Suprapubic skin (tissue), 4 donors: ENCODE measurements at regions not wholly inside any gene's neighbourhood (a gene's known extent, or its start where the extent isn't known, plus 50 kb on each side); places are given as distances from the start of the nearest gene placed in this dataset.

Source experiments
- CTCF ChIP-seq, 2 donors: fragments of 200-600 bp in 1 of 2; fragments of 450-650 bp in 1 of 2; sonication (generic) in 1 of 2; IDR thresholded peaks; one replicate each; pipeline ENCODE4 v1.5.1; 2016 to 2019; ENCODE audit warnings: antibody characterized with exemption in 2 of 2, mild to moderate bottlenecking in 1 of 2, moderate library complexity in 1 of 2
- POLR2A ChIP-seq, 2 donors: fragments of 450-650 bp; IDR thresholded peaks; one replicate each; pipeline ENCODE4 v1.6.1; 2017; ENCODE audit warnings: antibody characterized with exemption in 2 of 2, mild to moderate bottlenecking in 2 of 2, moderate library complexity in 2 of 2
- POLR2AphosphoS5 ChIP-seq, 3 donors: sonication (generic); formaldehyde crosslinking; IDR thresholded peaks; one replicate each; pipeline ENCODE4 v1.6.1; 2017; ENCODE audit warnings: antibody characterized with exemption in 3 of 3

GRCh38 chr4:42216664-42217063, 64.2 kb upstream of the BEND4 start:
- TF ChIP-seq CTCF (IDR thresholded peaks at IDR 0.05) (no peak), POLR2A (IDR thresholded peaks at IDR 0.05) (no peak), POLR2AphosphoS5 (IDR thresholded peaks at IDR 0.05) (no peak)
